ENCODE measurements at regions not wholly inside any gene's neighbourhood (a gene's known extent, or its start where the extent isn't known, plus 50 kb on each side); places are given as distances from the start of the nearest gene placed in this dataset.

DNA sequence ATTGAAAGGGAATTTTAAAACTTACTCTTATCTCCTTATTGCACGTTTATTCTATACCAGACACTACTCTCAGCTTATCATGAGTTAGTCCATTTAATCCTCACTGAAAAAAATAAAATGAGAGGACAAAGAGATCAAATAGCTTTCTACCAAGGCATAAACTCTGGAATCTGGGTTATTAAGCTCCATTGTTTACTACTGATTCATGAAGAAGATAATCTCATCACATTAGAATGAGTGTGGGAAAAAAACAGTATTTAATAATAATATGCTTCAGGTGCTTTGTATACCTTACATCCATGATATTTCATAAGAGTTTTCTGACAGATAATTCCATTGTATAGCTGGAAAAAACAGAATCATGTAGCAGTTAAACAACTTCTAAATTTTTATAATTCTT lies 1092.6 kb downstream of the TECRL start:
- TF ChIP-seq CTCF (IDR thresholded peaks at IDR 0.05) (no peak), POLR2A (IDR thresholded peaks at IDR 0.05) (no peak), EP300 (IDR thresholded peaks at IDR 0.05; ENCODE audit: low read depth) (no peak), POLR2AphosphoS5 (IDR thresholded peaks at IDR 0.05) (no peak)
